ENCODE measurements at regions not wholly inside any gene's neighbourhood (a gene's known extent, or its start where the extent isn't known, plus 50 kb on each side); places are given as distances from the start of the nearest gene placed in this dataset.

GRCh38 chr3:156620260-156620659, 54.1 kb upstream of the TIPARP start:
- ChIA-PET POLR2A (no interaction called here), CTCF (no interaction called here)
- Histone ChIP-seq H3K4me2 (no peak overlapping the region), H3K9ac (no peak overlapping the region), H3K4me3 (ENCODE audit: low read depth in 2 of 2, low read length in 1 of 2) (no peak overlapping the region), H3K79me2 (ENCODE audit: insufficient read depth) (no peaks in the 10 kb centered on the region), H3K27ac (ENCODE audit: low read depth in 2 of 2, low read length in 1 of 2) (no peak overlapping the region), H3K9me2 (no peaks in the 10 kb centered on the region), H2AFZ (ENCODE audit: low read depth) (no peak overlapping the region), H3K4me1 (ENCODE audit: control insufficient read depth in 1 of 2, insufficient read depth in 2 of 2, low read depth in 1 of 2, low read length in 1 of 2) (peaks cover 2 to 14% of the 10 kb centered on the region in 2 experiments; a peak in 3 of 4 replicates), H3K27me3 (ENCODE audit: insufficient read depth) (no peaks in the 10 kb centered on the region), H3F3A (replicated peaks; ENCODE audit: insufficient read depth) (peaks cover 23% of the 10 kb centered on the region), H4K20me1 (ENCODE audit: insufficient read depth) (no peaks in the 10 kb centered on the region), H3K9me3 (no peaks in the 10 kb centered on the region), H3K36me3 (replicated peaks in 1 of 2; ENCODE audit: control insufficient read depth in 1 of 2, insufficient read depth in 2 of 2, low read length in 1 of 2) (no peaks in the 10 kb centered on the region)
- TF ChIP-seq YY1 (IDR thresholded peaks at IDR 0.05; ENCODE audit: low read depth) (no peak), RCOR1 (IDR thresholded peaks at IDR 0.05; ENCODE audit: low read length) (no peak), MEF2A (IDR thresholded peaks at IDR 0.05; ENCODE audit: borderline replicate concordance, low read depth) (no peak), MXI1 (IDR thresholded peaks at IDR 0.05; ENCODE audit: low read depth, low read length) (no peak), FOXJ3 (CRISPR knock-in tag; IDR thresholded peaks at IDR 0.05) (no peak)
- no peak for DNase-seq
- WGBS (ENCODE audit: low lambda C conversion rate): 86% methylated on average over 2 of the region's 2 CpGs

GRCh38 chr3:156619376-156619775, 55.0 kb upstream of the TIPARP start:
- Histone ChIP-seq H3K4me1 (ENCODE audit: control insufficient read depth in 1 of 2, insufficient read depth in 2 of 2, low read depth in 1 of 2, low read length in 1 of 2) (peaks cover 5 to 22% of the 10 kb centered on the region in 2 experiments; a peak in 3 of 4 replicates), H3K27me3 (ENCODE audit: insufficient read depth) (no peaks in the 10 kb centered on the region), H3K9me3 (no peaks in the 10 kb centered on the region), H2AFZ (ENCODE audit: low read depth) (no peak overlapping the region; the same call in 1 of the 2 replicates), H4K20me1 (ENCODE audit: insufficient read depth) (no peaks in the 10 kb centered on the region), H3K4me2 (no peak overlapping the region), H3K4me3 (ENCODE audit: low read depth in 2 of 2, low read length in 1 of 2) (no peak overlapping the region), H3K27ac (ENCODE audit: low read depth in 2 of 2, low read length in 1 of 2) (peak overlapping the region in 1 of 2 experiments; percentile 23; a peak in 1 of 4 replicates), H3K79me2 (ENCODE audit: insufficient read depth) (no peaks in the 10 kb centered on the region), H3F3A (replicated peaks; ENCODE audit: insufficient read depth) (peaks cover 26% of the 10 kb centered on the region), H3K36me3 (replicated peaks in 1 of 2; ENCODE audit: control insufficient read depth in 1 of 2, insufficient read depth in 2 of 2, low read length in 1 of 2) (no peaks in the 10 kb centered on the region), H3K9ac (no peak overlapping the region; the same call in 1 of the 2 replicates), H3K9me2 (no peaks in the 10 kb centered on the region)
- ChIA-PET POLR2A (no interaction called here), CTCF (no interaction called here)
- no peak for DNase-seq
- TF ChIP-seq RXRA (IDR thresholded peaks at IDR 0.05; ENCODE audit: borderline replicate concordance, low read depth) (no peak), RAD21 (IDR thresholded peaks at IDR 0.05; ENCODE audit: low read length) (no peak)
- 46% methylated on average over 2 of the region's 2 CpGs for WGBS (ENCODE audit: low lambda C conversion rate)

GRCh38 chr3:156617781-156618180, 56.6 kb upstream of the TIPARP start:
- Histone ChIP-seq H3K9me3 (no peaks in the 10 kb centered on the region), H3K27me3 (ENCODE audit: insufficient read depth) (no peaks in the 10 kb centered on the region), H3K4me1 (ENCODE audit: control insufficient read depth in 1 of 2, insufficient read depth in 2 of 2, low read depth in 1 of 2, low read length in 1 of 2) (peaks cover 5 to 31% of the 10 kb centered on the region in 2 experiments; a peak in 3 of 4 replicates), H3K9me2 (no peaks in the 10 kb centered on the region), H3F3A (replicated peaks; ENCODE audit: insufficient read depth) (peaks cover 26% of the 10 kb centered on the region), H4K20me1 (ENCODE audit: insufficient read depth) (no peaks in the 10 kb centered on the region), H3K79me2 (ENCODE audit: insufficient read depth) (no peaks in the 10 kb centered on the region), H3K9ac (no peak overlapping the region), H3K36me3 (replicated peaks in 1 of 2; ENCODE audit: control insufficient read depth in 1 of 2, insufficient read depth in 2 of 2, low read length in 1 of 2) (peaks cover 0 to 5% of the 10 kb centered on the region in 2 experiments), H3K27ac (ENCODE audit: low read depth in 2 of 2, low read length in 1 of 2) (no peak overlapping the region), H3K4me3 (ENCODE audit: low read depth in 2 of 2, low read length in 1 of 2) (no peak overlapping the region), H3K4me2 (no peak overlapping the region), H2AFZ (ENCODE audit: low read depth) (no peak overlapping the region)
- ChIA-PET CTCF (no interaction called here), POLR2A (no interaction called here)
- no peak for TF ChIP-seq NRF1 (IDR thresholded peaks at IDR 0.05; ENCODE audit: low read depth, low read length)
- TF ChIP-seq FOSL2 (IDR thresholded peaks at IDR 0.05; ENCODE audit: borderline replicate concordance, low read depth): no peak
- no peak for TF ChIP-seq EP300 (IDR thresholded peaks at IDR 0.05; ENCODE audit: borderline replicate concordance in 1 of 2, low read depth in 1 of 2, low read length in 1 of 2)
- TF ChIP-seq CTCF (IDR thresholded peaks at IDR 0.05): no peak
- TF ChIP-seq REST (IDR thresholded peaks at IDR 0.05; ENCODE audit: low read depth, low read length): no peak
- no peak for TF ChIP-seq FOXM1 (IDR thresholded peaks at IDR 0.05; ENCODE audit: low read depth)
- no peak for TF ChIP-seq FOXJ3 (CRISPR knock-in tag; IDR thresholded peaks at IDR 0.05)
- TF ChIP-seq RCOR1 (IDR thresholded peaks at IDR 0.05; ENCODE audit: low read length): no peak
- no peak for TF ChIP-seq JUND (IDR thresholded peaks at IDR 0.05)
- no peak for TF ChIP-seq NFIC (IDR thresholded peaks at IDR 0.05; ENCODE audit: borderline replicate concordance)
- no peak for TF ChIP-seq MXI1 (IDR thresholded peaks at IDR 0.05; ENCODE audit: low read depth, low read length)
- no peak for DNase-seq

Measured in SK-N-SH (cell line).